ENCODE measurements at regions not wholly inside any gene's neighbourhood (a gene's known extent, or its start where the extent isn't known, plus 50 kb on each side); places are given as distances from the start of the nearest gene placed in this dataset.

GRCh38 chr13:62292714-62293480 is 877.2 kb upstream of the PCDH20 start:
- Histone ChIP-seq H2AFZ (ENCODE audit: low read depth, low read length) (no peak overlapping the region), H3K79me2 (ENCODE audit: control insufficient read depth, insufficient read depth, low read length) (no peaks in the 10 kb centered on the region), H4K20me1 (replicated peaks; ENCODE audit: control insufficient read depth, extremely low read depth, insufficient read depth, low read length) (no peaks in the 10 kb centered on the region), H3K9me3 (replicated peaks; ENCODE audit: control insufficient read depth, insufficient read depth, low read length) (no peaks in the 10 kb centered on the region), H3K4me3 (replicated peaks in 1 of 3; ENCODE audit: insufficient read depth in 1 of 3, low read depth in 1 of 3, low read length in 3 of 3) (no peak overlapping the region), H3K27ac (ENCODE audit: insufficient read depth, low read depth, low read length) (no peak overlapping the region), H3K4me1 (ENCODE audit: control insufficient read depth, extremely low read depth, insufficient read depth, low read length) (no peaks in the 10 kb centered on the region), H3K36me3 (ENCODE audit: control insufficient read depth in 2 of 2, extremely low read depth in 1 of 2, insufficient read depth in 2 of 2, low read length in 2 of 2) (no peaks in the 10 kb centered on the region), H3K4me2 (ENCODE audit: insufficient read depth, low read length) (no peak overlapping the region), H3K27me3 (ENCODE audit: control insufficient read depth in 2 of 2, insufficient read depth in 2 of 2, low read length in 2 of 2) (no peaks in the 10 kb centered on the region), H3K9me1 (replicated peaks; ENCODE audit: control insufficient read depth, extremely low read depth, insufficient read depth, low read length) (no peaks in the 10 kb centered on the region), H3K9ac (replicated peaks; ENCODE audit: extremely low read depth, insufficient read depth, low read length) (no peak overlapping the region)
- POLR2A ChIA-PET = no interaction called here
- no TSS peak for BruUV-seq (replicated peaks)
- no peak for FAIRE-seq
- no peak for TF ChIP-seq FOS (IDR thresholded peaks at IDR 0.05; ENCODE audit: borderline replicate concordance, insufficient read depth, low read length)
- TF ChIP-seq GATA2 (IDR thresholded peaks at IDR 0.05; ENCODE audit: insufficient read depth, insufficient read length, low read depth, low read length) = no peak
- TF ChIP-seq POLR2A (IDR thresholded peaks at IDR 0.05; ENCODE audit: low read depth, low read length) = no peak
- no peak for TF ChIP-seq MYC (IDR thresholded peaks at IDR 0.05; ENCODE audit: low read depth, low read length)
- TF ChIP-seq, protein P1, sequence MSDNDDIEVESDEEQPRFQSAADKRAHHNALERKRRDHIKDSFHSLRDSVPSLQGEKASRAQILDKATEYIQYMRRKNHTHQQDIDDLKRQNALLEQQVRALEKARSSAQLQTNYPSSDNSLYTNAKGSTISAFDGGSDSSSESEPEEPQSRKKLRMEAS (IDR thresholded peaks at IDR 0.05; ENCODE audit: insufficient read depth, insufficient read length) = no peak
- TF ChIP-seq EZH2 (IDR thresholded peaks at IDR 0.05; ENCODE audit: borderline replicate concordance, low read depth, low read length, severe bottlenecking) = no peak
- no peak for TF ChIP-seq JUN (IDR thresholded peaks at IDR 0.05; ENCODE audit: borderline replicate concordance, insufficient read depth, insufficient read length, low read depth)
- TF ChIP-seq POLR2AphosphoS5 (IDR thresholded peaks at IDR 0.05; ENCODE audit: insufficient read depth, low read depth, low read length) = no peak
- TF ChIP-seq, protein P2, sequence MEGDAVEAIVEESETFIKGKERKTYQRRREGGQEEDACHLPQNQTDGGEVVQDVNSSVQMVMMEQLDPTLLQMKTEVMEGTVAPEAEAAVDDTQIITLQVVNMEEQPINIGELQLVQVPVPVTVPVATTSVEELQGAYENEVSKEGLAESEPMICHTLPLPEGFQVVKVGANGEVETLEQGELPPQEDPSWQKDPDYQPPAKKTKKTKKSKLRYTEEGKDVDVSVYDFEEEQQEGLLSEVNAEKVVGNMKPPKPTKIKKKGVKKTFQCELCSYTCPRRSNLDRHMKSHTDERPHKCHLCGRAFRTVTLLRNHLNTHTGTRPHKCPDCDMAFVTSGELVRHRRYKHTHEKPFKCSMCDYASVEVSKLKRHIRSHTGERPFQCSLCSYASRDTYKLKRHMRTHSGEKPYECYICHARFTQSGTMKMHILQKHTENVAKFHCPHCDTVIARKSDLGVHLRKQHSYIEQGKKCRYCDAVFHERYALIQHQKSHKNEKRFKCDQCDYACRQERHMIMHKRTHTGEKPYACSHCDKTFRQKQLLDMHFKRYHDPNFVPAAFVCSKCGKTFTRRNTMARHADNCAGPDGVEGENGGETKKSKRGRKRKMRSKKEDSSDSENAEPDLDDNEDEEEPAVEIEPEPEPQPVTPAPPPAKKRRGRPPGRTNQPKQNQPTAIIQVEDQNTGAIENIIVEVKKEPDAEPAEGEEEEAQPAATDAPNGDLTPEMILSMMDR (IDR thresholded peaks at IDR 0.05; ENCODE audit: extremely low read depth in 1 of 2, insufficient read depth in 1 of 2, low read depth in 1 of 2, low read length in 2 of 2) = no peak
- dilution Hi-C loops (cut with MboI; ENCODE audit: extremely low pct_ligation_motif_present, low sequenced_read_pairs) = no loop called here
- no peak for DNase-seq (ENCODE audit: low read depth, low spot score)
- intact Hi-C loops (cut with micrococcal nuclease) = no loop called here
- CTCF ChIA-PET = no interaction called here

All from endothelial cell of umbilical vein (primary cell).